Activated T-cell treated with anti-CD3 and anti-CD28 coated beads for 1 hour (primary cell): ENCODE measurements at regions not wholly inside any gene's neighbourhood (a gene's known extent, or its start where the extent isn't known, plus 50 kb on each side); places are given as distances from the start of the nearest gene placed in this dataset.
A peak's percentile ranks its signal among the peaks of the same experiment; 100 is the strongest.

Source experiments
- DNase-seq: peaks from one replicate; pipeline ENCODE4 v3.0.0-alpha.2; 2020; ENCODE audit warnings: low read depth

DNA sequence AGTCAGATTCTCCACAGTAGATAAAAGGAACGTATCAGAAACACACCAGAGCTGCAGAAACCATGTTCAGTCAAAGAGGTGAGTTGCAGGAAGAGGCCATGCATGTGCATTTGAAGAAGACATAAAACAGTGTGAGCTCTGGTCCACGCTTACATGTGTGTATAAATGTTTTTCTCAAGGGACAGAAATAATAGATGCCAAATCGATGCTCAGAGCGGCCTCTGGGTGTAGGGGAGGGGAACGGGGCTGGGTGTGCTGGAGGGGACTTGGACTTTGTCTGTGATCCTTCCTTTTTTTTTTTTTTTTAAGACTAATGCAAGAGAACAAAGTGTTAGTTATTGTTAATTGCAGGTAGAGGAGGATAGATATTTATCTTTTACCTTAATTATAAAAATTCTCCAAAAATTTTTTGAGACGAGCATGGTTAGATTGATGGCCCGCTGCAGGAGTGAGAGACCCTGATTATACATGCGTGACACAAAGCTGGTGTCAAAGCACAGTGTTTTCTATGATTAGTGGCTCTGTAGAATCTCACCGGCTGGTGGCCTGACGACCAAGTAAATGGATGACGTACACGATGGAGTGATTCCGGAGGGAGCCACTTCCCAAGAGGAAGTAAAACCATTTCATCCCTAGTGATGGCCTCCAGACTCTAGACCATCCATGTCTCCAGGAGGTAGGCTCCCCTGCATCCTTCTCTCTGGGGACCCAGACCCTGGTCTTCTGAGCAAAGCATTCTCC lies 240.2 kb downstream of the ENGASE start:
- no peak for DNase-seq

DNA sequence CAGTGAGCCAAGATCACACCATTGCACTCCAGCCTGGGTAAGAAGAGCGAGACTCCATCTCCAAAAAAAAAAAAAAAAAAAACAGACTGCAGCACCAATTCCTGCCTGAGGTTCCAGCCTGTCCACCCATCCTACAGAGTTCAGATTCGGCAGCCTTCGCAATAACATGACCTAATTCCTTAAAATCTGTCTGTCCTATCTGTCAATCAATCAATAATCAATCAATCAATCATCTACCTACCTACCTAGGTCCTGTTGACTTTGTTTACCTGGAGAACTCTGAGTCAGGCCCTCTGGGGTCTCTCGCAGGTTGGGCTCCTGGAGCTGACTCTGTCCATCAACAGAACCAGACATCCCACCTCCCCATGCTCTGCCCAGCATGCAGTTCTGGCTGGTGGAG lies 236.7 kb downstream of the ENGASE start:
- DNase-seq: no peak

DNA sequence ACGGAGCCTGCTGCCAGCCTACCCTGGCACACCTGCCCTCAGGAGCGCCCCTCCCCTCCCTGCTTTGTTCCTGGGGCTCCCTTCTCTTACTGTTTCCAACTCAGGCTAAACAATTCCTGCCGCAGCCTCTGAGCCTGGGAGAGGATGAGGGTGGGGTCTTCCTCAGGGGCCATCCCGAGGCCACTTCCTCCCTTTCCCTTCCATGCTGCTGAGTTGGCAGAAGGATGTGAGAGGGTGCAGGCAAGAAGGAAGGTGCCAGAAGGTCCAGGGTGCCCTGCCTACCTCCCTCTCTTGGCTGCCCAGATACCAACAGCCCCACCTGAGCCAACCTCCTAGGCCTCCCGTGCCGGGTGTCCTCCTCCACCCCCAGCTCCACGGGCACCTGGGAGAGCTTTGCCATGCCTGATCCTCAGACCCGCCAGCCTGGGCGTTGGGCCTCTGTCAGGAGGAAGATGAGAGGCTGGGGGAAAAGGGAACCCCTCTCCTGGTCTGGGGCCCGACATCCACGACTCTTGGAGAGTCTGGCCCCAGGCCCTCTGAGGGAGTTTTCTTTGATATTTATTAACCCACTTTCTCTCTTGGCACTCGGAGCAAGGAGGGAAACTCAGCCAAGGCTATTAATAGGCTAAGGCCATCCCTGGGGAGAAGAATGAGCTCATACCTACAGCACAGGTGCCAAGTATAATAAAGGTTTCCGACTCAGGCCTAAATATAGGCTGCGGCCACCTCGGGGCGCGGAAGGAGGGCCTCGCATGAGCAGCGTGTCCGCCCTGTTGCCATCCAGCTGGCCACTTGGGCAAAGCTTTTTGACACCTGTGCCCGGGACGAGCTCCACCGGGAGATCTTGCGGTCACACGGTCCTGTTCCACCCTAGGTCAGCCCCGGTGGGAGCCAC lies 232.0 kb downstream of the ENGASE start:
- DNase-seq: no peak

- DNase-seq: no peak
Measured at GRCh38 chr17:79305768-79306423, 231.3 kb downstream of the ENGASE start.

DNA sequence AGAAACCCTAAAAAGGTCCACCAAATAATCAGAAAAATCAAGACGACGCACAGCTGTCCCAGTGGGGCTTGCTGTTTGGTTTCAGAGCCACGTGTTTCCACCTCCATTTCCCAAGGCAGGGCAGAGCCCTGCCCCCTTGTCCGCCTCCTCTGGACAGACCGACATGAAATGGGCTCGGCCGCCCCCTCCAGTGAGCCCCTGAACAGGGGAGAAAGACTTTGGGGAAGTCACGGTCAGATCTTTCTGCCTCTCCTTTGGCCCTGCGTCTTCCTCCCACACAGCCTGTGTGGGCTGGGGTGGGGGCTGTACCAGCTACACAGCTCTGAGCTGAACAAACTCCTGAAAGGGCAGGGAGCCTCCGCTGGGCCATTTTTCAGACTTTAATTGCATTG lies 230.7 kb downstream of the ENGASE start:
- no peak for DNase-seq

- DNase-seq: no peak
Measured at GRCh38 chr17:79304884-79305283, 230.3 kb downstream of the ENGASE start.

DNA sequence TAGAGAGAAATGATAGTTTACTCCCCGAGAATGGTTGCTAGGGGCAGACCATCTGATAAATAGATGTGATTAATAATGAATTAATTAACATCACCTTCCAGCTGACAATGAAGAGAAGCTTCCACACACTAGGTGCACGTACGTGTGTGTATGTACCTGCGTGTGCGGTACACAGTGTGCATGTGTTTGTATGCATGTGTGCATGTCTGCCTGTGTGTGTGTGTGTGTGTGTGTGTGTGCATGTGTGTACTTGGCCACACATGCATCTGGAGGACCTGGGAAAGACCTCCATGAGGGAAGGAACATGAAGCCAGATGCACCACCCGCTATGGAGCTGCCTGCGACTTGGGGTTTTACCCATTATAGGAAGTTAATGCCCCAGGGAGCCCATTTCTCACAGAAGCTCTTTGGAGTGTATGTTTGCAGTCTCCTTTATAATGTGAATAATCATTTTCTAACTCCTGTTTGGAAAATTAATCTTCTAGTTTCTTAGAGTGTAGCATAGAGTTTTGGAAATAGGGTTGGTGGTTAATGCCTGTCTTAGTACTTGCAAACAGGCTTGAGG lies 229.1 kb downstream of the ENGASE start:
- DNase-seq: no peak

DNA sequence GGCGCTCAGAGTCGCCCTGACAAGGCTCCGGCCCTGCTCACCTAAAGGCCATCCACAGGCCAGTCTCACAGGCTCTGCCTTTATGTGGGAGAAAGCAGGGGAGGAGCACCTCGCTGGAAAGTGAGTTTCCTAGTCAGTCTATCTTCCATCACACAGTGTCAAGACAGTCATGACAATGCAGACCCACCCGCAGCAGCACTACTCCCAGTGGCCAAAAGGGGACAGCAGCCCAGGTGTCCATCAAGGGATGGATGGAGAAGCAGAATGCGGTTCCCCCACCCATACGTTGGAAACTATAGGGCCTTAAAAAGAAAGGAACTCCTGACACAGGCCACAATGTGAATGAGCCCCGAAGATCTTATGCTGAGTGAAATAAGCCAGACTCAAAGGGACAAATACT lies 226.8 kb downstream of the ENGASE start:
- no peak for DNase-seq

DNA sequence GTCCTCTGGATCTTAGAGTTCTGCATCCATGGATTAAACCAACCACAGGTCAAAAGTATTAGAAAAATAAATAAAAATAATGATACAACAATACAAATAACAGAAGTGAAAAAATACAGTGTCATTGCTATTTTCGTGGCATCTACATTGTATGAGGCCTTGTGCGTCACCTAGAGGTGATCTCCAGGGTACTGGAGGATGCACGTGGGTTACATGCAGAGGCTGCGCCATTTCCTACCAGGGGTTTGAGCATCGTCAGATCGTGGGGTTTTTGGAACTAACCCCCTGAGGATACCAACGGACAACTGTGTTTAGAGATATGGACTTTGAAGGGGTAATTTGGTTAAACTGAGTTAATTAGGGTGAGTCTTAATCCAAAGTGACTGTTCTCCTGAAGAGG lies 224.7 kb downstream of the ENGASE start:
- no peak for DNase-seq

DNA sequence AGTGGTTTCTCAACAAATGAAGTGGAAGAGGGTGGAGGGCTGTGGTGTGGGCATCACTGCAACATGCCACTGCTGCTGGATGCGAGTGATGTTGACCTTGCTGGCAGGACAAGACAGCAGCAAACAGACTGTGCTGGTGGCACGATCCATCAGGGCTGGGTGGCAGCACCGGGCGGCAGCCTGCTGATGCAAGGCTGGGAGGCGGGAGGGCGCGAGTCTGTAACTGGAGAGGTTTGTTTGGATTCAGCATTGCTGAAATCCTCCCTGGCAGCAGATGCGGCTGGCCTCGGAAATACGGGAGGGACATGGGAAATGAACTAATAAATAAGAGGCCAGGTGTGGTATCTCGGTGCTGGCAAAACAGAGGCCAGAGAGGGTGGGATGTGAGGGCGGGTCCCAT lies 224.2 kb downstream of the ENGASE start:
- no peak for DNase-seq

- DNase-seq: no peak
Measured at GRCh38 chr17:79296243-79296642, 221.6 kb downstream of the ENGASE start.

DNA sequence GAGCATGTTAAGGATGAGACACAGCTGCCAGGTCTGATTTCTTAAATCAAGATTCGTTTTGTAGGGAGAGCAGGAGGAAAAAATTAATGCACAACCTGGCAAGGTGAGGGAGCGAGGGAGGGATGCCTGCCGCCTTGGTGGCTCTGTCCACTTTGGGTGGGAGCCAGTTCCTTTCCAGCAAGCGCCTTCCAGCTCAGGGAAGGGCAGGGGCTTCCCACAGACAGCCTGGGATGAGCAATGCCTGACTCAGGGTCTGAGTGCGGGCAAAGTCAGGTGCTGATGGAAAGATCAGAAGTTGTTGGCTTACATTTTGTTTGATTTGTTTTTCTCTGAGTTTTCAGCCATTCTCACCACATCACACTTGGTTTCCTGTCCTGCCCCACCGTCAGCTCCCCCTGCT lies 220.7 kb downstream of the ENGASE start:
- no peak for DNase-seq

- DNase-seq: peak; percentile 38
Measured at GRCh38 chr17:79294459-79295071, 219.9 kb downstream of the ENGASE start.

DNA sequence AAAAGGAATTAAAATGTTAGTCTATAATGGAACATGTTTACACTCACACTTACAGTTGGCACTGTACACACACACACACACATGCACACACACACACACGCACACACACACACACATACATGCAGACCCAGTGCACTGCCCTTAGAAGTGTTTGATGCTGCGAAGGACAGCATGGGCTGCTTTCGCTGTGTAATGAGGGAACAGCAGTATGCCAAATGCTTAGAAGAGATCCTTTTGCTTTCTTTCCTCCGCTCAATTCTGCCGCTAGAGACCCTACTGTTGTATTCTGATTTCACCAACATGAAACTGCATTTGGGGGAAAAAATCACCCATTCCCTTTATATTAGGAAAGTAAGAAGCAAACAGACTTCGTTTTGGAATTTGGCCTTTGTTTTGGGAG lies 217.9 kb downstream of the ENGASE start:
- DNase-seq: no peak

DNA sequence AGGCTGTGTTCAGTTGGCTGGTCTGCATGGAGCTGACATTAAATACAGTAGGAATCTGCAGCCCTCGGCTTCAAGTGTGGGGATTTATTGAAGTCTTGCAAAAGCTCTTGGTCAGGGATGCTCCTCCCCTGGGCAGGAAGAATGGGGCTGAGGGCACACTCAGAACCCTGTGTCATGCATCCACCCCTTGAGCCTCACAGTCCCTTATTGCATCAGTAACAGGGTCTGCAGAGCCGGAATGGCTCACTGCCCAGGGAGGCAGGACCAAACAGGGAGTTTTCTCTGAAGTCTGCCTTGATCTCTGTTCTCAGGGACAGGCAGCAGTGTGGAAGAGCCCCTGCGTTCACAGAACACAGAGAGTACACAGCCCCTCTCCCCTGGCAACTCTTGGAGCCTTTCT lies 216.8 kb downstream of the ENGASE start:
- DNase-seq: no peak

- no peak for DNase-seq
Measured at GRCh38 chr17:79290726-79291125, 216.1 kb downstream of the ENGASE start.

- DNase-seq: no peak
Measured at GRCh38 chr17:79288950-79289349, 214.3 kb downstream of the ENGASE start.

GRCh38 chr17:79286440-79286839 lies 211.8 kb downstream of the ENGASE start:
- DNase-seq: no peak

- no peak for DNase-seq
Measured at GRCh38 chr17:79285973-79286372, 211.3 kb downstream of the ENGASE start.

- DNase-seq: no peak
Measured at GRCh38 chr17:79282294-79282693, 207.7 kb downstream of the ENGASE start.

DNA sequence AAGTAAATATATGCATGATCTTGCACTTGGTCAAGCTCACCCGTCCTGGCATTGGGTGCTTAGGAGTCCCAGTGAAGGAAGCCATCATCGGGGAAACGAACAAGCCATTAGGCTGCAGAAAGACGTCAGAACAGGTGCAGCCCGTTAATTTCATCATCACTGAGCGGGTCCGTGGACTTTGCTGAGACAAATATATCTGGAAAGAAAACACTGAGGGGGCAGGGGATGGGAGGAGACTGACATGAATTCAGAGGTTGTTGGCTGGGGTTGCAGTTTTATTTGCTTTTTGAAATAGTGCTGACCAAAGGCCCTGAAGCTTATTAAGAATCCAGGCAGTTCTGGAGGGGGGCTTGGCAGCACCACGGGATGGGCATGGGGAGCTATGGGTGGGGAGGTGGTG lies 207.2 kb downstream of the ENGASE start:
- DNase-seq: no peak
